GM21529 (cell line): ENCODE measurements at regions not wholly inside any gene's neighbourhood (a gene's known extent, or its start where the extent isn't known, plus 50 kb on each side); places are given as distances from the start of the nearest gene placed in this dataset.

Experiments
- ATAC-seq: cut with Tn5 transposase; IDR thresholded peaks from one replicate; pipeline ENCODE4 v1.9.1; 2021; ENCODE audit not compliant: unreplicated experiment

DNA sequence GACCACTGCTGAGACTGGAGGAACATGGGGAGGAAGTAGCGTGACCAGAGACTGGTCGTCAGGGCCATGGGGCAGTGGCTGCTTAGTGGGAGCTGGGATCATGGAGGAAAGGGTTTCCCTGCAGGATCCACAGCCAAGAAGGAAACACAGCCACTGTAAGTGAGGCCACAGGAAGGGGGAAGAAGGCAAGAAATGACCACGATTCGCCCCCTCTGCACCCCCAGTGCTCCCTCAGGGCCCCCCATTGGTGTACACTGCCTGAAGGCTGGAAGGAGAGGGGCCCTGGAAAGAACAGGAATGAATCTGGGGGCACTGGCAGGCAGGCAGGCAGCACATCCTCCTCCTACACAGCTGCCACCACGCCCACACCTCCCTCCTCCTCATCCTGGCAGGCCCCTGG, 62.5 kb upstream of the RMDN2 start:
- ATAC-seq: no peak

DNA sequence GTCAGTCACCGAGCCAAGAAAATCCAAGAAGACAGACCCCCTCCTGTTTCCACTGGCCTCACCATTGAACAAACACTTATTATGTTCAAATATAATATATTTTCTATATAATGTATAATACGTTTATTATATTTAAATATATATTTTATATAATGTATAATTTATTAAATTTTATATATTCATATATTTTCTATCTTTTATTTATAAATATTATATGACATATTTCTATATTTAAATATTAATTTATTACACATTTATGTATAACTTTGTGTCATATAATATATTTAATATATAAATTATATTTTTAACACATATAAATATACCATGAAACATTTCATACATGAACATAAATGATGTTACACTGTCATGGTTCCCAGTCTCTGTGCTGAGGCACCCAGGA, 60.9 kb upstream of the RMDN2 start:
- ATAC-seq: no peak

DNA sequence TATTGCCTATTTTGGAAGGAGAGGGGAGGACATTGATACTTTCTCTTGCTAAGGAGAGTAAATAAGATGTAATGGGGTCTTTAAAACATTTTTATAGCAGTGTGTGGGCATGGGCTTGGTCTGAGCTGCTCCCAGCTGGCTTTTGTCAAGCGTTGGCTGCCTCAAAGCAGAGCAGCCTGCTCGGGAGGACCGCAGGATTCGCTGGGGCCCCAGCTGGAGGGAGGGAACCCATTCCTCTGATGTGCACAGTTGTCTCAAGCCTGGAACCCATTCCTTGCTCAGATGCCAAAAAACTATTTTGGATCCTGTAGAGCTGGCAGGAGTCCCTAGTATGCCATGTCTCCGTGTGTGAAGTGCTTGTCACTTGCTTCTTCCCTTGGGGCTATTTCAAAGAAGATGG, 59.4 kb upstream of the RMDN2 start:
- no peak for ATAC-seq

DNA sequence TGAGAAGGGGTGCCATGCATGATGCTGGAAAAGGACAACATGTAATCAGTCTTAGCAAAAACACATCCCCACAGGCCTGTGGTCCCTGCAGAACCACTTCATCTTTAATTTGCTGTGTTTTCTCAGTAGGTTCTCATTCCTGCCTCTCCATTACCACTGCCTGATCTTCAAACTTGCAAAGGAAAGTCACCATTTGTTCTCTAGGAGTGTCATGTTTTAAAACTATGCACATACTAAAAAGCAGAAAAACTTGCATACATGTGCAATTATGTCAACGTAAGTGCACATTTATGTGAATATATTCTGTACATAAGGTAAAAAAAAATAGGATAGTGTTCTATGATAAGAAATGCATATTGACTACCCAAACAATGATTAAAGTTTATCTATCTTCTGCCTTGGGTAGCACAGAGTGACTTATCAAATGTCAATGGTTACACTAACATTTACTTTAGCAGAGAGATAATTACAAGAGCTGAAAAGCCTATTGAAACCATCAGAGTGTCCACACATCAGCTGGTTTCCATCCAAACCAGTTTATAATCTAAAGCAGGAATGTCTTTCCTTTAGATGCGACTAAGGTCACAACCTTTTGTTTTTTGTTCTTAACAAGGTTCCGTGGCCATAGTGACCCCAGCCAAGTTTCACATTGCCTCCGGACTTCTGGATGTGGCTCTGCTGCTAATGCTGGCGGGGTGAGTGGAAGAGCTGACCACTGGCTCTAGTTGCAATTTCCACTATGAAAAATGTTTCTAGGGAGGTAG, 58.7 kb upstream of the RMDN2 start:
- no peak for ATAC-seq

DNA sequence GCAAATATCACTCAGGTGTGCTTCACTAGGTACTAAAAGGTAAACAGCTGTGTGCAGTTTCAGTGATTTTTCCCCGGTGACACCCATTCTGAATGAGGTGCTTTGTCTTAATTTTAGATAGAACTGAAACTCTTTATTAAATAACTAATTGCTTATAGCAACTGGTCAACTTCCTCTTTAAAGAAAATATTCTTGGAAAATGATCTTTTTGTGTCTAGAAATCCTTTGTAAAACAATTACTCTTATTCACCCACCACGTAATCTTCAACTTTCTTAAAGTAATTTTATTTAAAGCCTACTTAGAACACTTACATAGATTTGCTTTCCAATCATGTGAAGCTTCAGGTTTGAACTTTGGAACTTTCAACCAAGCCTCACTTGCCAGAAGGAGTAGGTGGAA, 57.9 kb upstream of the RMDN2 start:
- no peak for ATAC-seq

DNA sequence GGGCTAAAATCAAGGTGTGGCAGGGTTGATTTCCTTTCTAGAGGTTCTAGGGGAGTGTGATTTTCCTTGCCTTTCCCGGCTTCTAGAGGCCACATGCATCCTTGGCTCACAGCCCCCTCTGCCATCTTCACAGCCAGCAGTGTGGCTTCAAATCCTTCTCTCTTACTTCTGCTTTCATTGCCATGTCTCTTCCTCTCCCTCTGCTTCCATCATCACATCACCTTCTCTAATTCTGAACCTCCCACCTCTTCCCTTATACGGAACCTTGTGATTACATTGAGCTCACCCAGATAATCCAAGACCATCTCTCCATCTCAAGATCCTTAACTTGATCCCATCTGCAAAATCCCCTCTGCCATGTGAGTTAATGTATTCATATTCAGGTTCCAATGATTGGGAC, 56.2 kb upstream of the RMDN2 start:
- ATAC-seq: no peak

DNA sequence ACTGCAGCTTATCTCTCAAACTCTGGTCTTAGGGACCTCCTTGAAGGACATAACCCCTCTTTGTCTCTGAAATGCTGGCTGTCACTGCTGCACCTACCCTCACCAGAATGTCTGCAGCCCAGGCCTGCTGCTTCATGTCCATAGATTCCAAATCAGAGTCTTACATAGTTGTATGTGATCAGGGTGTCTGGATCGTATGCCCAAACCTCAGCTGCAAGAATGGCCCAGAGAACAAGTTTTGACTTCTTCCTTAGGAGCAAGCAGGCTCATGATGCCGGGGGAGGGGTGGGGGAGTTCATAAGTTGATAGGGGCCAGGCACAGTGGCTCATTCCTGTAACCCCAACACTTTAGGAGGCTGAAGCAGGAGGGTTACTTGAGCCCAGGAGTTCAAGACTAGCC, 55.8 kb upstream of the RMDN2 start:
- ATAC-seq: no peak

DNA sequence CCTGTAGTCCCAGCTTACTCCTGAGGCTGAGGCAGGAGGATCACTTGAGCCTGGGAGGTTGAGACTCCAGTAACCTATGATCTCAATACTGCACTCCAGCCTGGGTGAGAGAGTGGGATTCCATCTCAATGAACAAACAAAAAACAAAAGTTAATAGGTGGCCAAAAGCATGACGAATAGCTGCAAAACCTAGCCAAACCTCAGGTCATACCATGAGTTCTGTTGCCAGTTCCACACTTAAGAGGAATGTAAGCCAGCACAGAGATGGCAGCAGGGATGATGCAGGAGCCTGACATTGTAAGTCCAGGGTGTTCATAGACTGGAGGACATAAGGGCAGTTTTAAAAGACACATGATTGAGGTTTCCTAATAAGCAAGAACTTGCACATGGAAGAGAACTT, 55.3 kb upstream of the RMDN2 start:
- no peak for ATAC-seq

DNA sequence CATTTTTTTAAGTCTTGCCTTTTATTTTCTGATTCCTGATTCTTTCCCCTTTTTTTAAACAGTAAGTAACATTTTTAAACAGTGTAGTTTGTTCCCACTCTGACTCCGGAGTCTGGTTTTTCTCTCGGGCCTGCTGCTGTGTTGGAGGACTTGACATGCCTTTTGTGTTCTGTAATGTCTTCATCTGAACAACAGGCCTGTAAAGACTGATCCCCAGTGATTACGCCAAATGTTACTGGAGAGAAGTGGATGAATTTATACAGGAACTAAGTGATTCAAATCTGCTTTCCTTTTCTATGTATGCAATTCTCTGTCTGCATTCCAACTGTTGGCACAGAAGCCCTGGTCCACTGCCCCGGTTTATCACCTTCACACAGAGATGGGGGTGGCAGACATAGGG, 54.3 kb upstream of the RMDN2 start:
- no peak for ATAC-seq

DNA sequence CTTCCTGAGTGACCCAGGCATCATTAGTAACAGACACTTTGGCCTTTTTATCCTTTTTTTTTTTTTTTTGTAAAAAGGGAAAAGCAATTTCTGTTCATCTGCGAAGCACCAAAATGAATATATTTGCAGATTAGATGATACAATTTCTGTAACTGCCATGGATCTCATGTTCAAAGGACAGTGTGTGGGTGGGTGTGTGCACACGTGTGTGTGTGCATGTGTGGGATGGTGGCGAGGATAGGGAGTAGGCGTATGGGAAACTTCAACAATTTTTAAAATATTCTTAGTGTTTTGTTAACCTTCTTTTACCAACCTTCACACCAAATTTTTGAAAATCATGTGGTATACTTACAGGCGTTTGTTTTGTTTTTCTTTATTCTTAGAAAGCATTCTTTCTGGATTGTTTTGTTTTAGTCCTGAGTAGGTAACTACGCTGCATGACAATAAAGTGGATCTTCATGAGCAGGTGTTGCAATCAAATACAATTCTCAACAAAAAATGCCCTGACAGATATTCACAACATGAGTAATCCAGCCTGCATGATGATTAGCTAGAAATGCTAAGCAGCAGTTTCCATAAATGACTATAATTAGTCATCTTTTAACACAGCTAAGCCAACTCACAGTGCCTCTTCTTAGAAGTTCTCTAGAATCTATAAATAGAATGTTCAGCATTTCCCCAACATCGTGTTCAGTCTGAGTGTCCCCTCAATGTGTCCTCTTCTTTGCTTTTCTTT, 53.5 kb upstream of the RMDN2 start:
- ATAC-seq: peak; percentile 75

DNA sequence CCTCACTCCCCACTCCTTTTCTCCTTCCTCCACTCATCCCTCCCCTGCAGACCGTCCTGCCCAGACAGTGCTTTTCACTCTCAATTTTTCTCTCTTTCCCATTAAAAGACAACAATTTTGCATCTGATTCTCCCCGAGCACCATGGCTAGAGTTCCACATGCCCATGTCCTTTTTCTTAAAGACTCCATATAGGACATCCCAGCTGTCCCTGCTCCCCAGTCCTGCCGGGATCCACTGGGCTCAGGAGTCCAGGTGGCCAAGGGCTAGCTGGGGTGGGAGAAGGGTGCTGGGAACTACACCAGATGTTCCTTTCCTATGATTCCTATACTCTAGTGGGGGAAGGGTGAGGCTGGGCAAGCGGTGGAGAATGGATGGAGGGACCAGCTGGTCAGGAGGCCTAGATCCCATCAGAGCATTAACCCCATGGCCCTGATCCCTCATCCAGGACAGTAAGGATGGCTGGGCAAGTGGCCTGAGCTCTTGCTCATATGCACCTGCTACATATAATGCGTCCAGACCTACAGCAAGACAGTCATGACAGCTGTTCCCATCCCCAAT, 52.8 kb upstream of the RMDN2 start:
- no peak for ATAC-seq

DNA sequence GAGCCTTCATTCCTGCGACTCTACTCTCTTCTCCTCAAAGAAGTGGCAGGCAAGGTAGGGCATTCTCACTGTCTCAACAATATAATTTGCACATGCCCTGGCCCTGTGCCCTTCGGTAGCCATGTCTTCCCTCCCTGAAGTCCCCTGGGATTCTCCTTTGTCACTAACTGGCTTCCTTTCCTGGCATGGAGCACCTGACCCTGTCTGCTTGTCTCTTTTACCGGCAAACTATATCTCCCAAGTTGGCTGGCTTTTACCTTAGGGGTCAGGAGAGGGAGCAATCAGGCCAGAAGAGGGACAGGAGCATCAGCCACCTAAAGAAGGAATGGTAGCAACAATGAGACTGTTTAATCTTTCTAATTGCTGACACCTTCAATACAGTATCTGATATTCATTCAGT, 51.9 kb upstream of the RMDN2 start:
- no peak for ATAC-seq

DNA sequence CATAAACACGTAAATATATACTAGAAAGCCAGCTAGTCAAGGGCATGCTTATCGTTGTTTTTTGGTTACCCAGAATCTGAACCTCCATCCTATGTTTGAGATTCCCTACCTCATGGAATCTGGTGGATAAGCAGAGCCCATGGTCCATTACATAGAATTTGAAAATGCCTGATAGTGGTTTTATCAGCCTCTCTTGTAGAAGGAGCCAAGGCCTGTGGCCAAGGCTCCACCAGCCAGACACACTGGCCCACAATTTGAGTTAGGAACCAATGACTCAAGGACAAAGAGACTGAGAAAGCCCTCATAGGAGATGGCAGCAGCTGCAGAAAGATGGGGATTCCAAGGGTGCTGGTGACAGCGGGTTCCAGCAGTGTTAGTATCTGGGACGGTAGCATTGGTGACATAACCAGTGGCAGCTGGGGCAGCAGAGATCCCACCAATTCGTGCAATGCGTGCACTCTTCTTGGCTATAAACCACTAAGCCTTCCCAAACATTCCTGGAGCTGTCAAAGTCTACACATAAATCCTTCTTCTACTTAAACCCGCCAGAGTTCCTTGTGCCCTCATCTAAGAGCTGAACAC, 51.2 kb upstream of the RMDN2 start:
- ATAC-seq: no peak

DNA sequence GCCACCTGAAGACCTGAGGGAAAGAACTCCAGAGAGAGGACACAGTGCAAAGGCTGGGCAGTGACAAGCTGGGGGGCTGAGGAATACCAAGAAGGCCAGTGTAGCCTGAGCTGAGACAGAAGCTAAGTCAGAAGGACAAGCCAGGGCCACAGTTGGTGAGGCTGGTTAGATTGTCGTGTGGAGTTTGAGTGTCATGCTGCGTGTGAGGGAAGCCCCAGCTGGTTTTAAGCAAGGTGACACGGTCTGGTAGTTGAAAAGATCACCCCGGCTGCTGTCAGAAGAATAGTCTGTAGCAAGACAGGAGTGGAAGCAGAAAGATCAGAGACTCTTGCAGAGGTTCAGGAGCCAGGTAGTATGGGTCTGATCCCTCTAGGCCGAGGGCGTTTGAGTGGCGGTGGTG, 50.6 kb upstream of the RMDN2 start:
- ATAC-seq: no peak
